GM19238 (cell line): ENCODE measurements at regions not wholly inside any gene's neighbourhood (a gene's known extent, or its start where the extent isn't known, plus 50 kb on each side); places are given as distances from the start of the nearest gene placed in this dataset.
"Not testable (repeated sequence)": the region's sequence is repeated elsewhere in the genome, so short reads cannot be mapped to it uniquely, and the experiment has no call there.

Experiments used
- DNase-seq: peaks from one replicate; pipeline ENCODE4 v3.0.0; 2011; ENCODE audit warnings: low spot score; ENCODE audit not compliant: insufficient read length

DNA sequence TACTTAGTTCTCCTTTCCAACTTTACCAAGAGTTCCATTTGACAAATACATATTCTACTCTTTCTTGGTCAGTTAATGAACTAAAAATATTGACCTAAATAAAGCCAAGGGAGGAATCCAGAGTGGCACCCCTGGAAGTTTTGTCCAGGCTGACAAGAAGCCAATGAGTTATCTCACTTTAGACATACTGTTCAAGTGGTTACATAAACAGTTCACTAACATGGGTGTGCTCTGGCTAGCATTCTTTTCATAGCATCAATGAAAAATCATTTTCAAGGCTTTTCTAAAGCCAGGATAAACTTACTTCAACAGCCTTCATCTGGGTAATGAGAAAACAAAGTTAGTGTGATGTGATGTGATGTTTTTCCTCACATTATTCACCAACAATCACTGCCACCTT lies 649.4 kb downstream of the TDRD15 start:
- no peak for DNase-seq

- DNase-seq = no peak
Observed at GRCh38 chr2:21774691-21775368, 651.1 kb downstream of the TDRD15 start.

DNA sequence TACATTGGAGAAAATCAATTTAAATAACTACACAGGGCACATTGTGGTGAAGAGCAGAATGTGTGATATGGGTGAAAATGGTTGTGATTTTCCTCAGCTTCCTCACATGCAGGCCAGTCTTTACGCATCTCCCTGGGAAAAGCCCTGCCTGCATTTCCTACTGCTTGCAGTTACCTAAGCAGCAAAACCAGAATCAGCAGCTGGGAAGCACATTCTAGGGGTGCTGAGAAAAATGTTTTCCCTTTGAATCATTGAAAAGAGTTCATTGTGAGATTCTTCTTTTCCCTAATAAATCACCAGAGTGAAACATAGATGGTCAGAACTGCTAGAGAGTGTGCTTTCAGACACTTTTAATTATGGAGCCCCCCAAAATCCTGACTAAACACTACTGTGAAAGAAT lies 656.0 kb downstream of the TDRD15 start:
- DNase-seq = no peak

DNA sequence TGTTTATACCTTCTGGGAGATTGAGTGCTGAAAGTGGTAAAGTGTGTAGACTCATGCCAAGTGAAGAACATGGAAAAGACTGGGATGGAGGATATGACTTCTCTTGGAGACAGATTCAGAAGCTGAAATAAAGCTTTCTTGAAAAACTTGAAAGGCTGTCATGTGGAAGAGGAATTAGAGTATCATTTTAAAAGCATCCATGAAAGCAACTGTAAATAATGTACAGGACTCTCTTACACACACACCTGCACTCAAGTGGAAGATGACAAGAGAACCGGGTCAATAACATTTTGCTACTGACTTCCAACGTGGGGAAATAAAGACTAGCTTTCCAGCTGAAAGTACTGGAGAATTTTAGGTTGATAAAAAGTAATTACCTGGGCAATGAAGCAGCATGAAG lies 658.2 kb downstream of the TDRD15 start:
- DNase-seq = no peak

DNA sequence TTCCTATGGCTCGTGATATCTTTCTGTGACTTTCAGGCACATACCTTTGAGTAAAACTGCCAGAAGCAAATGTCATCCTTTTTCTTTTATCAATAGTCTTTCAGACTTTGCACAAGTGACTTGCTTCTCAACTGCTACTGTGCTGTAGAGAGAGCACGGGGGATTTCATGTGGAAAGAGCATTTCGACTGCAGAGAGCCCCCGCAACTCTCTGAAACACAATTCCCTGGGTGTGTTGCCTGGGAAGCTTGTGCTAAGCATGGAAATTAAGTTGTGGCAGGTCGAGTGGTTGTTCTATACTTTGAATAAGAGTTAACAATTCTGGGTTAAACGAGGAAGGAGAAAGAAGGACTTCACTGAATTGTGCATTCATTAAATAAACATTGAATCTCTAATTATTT lies 659.1 kb downstream of the TDRD15 start:
- DNase-seq = no peak

DNA sequence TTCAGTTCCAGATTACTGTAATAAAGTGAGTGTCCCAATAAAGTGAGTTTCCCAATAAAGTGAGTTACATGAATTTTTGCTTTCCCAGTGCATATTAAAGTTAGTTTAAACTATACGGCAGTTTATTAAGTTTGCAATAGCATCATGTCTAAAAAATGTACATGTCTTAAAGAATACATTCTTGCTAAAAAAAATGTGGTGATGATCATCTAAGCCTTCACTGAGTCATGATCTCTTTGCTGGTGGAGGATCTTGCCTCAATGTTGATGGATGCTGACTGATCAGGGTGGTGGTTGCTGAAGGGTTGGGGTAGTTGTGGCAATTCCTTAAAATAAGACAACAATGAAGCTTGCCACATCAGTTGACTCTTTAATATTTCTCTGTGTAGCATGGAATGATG lies 664.2 kb downstream of the TDRD15 start:
- DNase-seq = no peak

DNA sequence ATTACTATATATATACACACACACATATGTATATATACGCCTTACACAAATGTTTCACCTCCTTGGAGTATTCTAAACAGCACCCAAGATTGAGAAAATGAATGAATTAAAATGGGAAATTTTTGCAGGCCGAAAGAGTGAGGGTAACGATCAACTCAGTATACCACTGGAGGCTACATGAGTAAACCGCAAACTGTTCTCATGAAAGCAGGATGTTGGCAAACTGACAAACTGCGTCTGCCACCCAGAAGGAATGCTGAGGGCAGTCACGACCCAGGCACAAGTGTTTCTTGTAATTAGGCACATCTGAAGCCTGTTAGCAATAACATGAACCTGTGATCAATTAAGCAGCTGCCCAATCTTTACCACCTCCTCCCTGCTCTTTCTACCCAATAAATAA lies 666.5 kb downstream of the TDRD15 start:
- DNase-seq = not testable (repeated sequence)

- DNase-seq = no peak
Observed at GRCh38 chr2:21792571-21792970, 668.8 kb downstream of the TDRD15 start.

DNA sequence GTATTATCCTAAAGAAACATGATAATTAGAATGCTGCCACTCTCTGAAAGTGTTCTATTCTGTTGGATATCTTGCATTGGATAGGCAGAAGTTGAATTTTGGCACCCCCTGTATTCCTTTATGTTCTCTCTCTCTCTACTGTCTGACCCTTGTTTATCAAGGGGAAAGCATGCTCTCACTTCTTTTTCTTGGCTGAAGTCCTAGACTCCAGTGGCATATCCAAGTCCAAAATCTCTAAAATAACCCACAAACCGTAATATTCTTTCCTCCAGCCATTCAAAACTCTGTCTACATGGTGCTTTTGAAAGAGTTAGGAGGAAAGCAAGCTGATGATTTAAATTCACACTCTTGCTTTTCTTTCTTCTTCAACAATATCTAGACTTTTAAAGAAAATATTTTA lies 669.7 kb downstream of the TDRD15 start:
- no peak for DNase-seq

DNA sequence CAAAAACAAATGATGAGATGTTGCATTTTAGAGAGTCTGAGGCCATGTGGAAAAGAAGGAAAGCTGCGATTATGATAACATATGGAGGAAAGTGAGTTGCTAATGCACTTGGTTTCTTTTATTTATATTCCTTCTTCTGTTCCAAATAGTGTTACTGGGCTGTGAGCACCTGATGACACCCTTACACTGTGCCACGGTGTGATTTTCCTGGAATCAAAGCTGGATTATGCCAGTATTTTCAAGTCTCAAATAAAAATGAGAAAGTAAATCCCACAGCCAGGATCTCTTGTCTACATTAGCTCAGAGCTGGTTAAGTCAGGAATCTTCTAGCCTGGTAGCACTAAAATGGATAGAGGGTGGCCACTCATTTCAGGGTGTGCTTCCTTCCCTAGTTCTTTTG lies 670.8 kb downstream of the TDRD15 start:
- no peak for DNase-seq

GRCh38 chr2:21800356-21800755 lies 676.6 kb downstream of the TDRD15 start:
- no peak for DNase-seq

DNA sequence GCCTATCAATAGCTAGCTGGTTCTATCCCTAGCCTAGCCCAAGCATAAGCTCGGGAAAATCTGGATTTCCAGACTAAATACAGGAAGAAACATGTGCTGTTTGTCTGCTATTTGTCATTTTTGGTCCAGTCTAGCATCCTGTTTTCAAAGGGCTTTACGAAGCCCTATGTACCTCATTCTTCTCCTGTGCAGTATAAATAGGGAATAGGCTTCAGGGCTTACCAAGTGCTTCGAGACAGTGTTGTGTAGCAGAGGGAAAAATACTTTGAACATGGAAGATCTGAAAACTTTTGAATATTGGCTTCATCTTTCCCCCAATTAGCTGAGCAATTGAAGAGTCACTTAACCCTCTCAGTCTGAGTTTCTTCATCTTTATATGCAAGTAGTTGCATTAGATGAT lies 679.8 kb downstream of the TDRD15 start:
- no peak for DNase-seq

DNA sequence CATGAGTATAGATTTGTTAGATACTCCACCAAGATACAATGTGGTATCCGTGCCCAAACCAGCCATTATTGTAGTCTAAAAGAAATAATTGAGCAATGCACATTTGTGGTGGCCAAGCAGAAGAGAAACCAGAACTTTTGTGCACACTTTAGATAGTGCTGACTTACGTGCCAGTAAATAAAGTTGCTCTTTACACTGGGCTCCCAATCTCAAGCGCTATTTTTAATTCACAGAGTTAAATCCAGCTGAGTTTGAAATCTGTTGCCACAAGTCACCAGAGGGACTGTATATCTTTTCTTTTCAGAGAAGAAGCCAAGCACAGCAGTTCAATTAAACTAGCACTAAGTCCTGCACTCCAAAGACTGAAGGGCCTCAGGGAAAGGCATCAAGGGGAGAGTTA lies 680.4 kb downstream of the TDRD15 start:
- DNase-seq = no peak

- no peak for DNase-seq
Observed at GRCh38 chr2:21811541-21811940, 687.8 kb downstream of the TDRD15 start.

DNA sequence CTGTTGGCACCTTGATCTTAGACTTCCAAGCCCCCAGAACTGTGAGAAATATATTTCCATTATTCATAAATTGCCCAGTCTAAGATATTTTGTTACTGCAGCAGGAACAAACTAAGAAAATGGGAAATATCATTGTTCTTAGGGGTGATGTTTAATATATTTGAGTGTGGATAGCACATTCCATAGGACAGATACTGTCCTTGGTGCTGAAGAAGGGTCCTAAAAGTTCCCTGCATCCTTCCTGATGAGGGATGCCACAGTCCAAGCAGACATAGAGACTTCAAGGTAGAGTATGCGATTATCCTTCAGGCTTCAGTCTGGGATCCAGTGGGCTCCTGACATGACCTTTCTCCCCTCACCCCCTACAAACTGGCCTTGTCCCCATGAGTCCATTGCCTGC lies 689.0 kb downstream of the TDRD15 start:
- no peak for DNase-seq

DNA sequence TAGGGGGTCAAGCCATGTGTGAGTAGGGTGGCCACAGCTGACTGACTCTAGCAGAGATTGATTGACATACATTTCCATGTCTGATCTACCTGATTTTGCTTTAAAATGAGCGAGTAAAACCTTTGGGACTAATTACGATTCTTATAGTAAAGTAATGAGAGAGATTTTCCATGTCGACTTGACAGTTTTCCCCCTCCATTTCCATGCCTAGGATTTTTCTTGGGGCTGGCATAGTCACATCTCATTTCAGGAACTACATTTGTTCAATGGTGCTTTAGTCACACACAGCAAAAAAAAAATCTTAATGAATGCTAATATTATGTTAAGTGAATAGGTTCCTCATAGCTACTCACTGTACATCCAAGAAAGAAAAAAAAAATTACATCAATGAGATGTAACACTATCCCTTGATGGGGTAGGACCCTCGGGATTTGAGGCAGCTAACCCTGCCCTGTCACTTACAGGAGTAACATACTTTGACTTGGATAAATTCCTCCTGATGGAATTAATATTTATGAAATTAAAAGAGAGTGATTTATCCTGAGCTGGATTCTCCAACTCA lies 690.9 kb downstream of the TDRD15 start:
- no peak for DNase-seq

- DNase-seq = no peak
Observed at GRCh38 chr2:21818212-21818795, 694.5 kb downstream of the TDRD15 start.

- no peak for DNase-seq
Observed at GRCh38 chr2:21819454-21819853, 695.7 kb downstream of the TDRD15 start.

GRCh38 chr2:21820271-21820670 lies 696.5 kb downstream of the TDRD15 start:
- no peak for DNase-seq

- DNase-seq = no peak
Observed at GRCh38 chr2:21821672-21822227, 698.0 kb downstream of the TDRD15 start.

GRCh38 chr2:21822505-21822904 lies 698.7 kb downstream of the TDRD15 start:
- no peak for DNase-seq

GRCh38 chr2:21833767-21834166 lies 710.0 kb downstream of the TDRD15 start:
- no peak for DNase-seq

DNA sequence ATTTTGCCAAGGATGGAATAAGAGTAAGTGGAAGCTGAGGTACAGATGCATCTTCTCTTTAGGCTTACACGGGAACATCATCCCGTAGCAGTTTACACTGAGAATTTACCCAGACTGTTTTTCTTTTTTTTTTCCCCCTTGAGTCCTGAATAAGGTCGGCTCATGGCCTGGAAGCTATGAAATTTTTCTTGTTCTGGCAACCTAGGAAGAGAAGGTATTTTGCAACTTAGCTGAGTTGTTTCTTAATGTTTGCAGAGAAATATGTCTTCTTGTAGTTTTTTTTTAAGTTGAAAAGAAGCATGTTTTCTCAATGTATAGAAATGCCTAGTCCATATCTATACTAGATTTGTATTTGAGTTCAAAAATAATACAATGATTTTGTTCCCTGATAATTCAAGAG lies 712.5 kb downstream of the TDRD15 start:
- no peak for DNase-seq
